ENCODE measurements at regions not wholly inside any gene's neighbourhood (a gene's known extent, or its start where the extent isn't known, plus 50 kb on each side); places are given as distances from the start of the nearest gene placed in this dataset.

- DNase-seq (ENCODE audit: low read depth) = no peak
Observed at GRCh38 chr10:128281861-128282260, 155.6 kb upstream of the MKI67 start.

- no peak for DNase-seq (ENCODE audit: low read depth)
Observed at GRCh38 chr10:128286141-128286761, 160.0 kb upstream of the MKI67 start.

DNA sequence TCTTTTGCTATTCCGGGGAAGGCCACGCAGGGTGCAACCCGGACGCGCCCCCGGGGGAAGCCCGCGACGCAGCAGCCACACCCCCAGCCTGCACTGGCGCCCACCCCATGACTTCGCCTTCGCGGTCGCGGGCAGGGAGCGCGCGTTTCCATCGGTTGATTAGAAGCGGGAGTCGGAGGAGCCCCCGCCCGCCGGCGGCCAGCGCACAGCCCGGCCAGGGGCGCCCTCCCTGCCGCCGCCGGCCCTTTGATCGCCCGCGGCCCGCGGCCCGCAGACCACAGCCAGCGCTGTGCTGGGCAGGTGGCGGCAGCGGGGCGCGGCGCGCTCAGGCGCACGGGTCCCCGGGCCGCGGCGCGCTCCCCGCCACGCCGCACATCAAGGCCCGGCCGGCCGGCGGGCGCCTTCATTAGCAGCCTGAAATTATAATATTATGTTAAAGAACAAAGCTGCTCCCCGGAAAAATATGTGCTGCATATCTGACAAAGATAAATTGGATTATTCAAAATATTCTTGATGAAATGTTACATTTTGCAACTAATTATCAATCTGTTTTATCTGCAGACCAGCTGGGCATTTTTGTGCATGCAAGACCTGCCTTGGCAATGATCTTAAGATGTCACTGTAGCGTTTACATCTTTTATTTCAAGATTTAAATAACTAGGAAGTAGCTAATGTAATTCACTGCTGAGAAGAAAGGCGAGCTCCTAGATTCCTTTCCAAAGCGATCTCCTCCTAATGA lies 160.7 kb upstream of the MKI67 start:
- DNase-seq (ENCODE audit: low read depth) = no peak

GRCh38 chr10:128287921-128288320 lies 161.7 kb upstream of the MKI67 start:
- DNase-seq (ENCODE audit: low read depth) = no peak

DNA sequence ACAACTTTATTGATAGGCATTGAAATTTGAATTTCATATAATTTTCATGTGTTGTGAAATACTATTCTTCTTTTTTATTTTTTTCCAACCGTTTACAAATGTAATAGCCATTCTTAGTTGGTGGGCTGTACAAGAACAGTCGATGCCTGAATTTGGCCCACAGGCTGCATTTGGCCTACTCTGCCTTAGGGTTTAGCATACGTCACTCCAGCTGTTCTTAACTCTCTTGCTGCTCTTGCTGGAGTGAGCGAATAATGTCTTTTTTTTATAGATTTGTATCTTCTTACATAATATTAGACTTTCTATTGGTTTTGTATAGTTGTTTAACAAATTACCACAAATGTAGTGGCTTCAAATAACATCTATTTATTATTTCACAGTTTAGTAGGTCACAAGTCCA lies 163.4 kb upstream of the MKI67 start:
- no peak for DNase-seq (ENCODE audit: low read depth)

DNA sequence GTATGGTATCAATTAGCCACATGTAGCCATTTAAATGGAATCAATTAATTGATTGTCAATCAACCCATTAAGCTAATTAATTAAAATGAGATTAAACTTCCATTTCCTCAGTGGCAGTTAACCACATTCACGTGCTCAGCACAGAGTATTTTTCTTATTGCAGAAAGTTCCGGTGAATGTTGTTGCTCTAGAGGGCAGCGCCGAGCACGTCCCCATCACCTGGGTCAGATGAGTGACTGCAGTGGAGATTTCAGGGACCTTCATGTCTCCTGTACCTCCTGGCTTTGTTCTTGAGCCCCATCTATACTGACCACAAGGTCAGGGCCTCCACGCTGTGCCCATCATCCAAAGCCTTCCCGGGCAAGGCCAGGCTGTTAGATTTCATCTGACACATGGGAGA lies 168.8 kb upstream of the MKI67 start:
- no peak for DNase-seq (ENCODE audit: low read depth)

GRCh38 chr10:128296253-128297007 lies 170.2 kb upstream of the MKI67 start:
- DNase-seq (ENCODE audit: low read depth) = no peak

DNA sequence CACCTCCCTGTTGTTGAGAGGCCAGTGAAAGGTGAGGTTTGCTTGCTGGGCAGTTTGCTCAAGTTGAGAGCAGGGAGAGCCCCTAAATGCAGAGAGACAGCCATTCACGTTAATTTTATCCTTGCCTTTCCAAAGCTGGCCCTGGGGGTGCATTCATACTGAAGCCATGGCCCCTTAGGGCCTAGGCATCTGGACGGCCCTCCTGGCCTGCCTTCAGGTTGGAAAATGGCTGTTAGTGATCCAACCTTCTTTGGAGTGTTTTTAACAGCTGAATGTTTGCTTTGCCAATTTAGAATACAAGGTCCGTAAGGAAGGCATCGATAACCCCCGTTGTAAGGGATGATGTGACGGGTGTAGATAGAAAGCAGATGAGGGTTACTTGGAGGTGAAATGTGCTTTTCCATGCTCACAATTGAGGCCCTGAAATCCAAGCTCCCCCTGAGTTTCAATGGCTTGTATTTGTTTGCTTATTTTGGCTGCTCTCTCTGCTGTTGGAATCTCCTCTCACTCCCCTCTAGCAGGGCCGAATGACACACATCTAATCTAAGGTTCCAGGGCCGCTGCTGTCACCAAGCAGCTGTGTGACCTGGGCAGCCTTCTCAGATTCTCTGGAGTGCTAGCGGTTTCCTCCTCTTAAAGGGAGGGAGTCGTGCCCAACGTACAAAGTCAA lies 171.6 kb upstream of the MKI67 start:
- no peak for DNase-seq (ENCODE audit: low read depth)

GRCh38 chr10:128298587-128298986 lies 172.4 kb upstream of the MKI67 start:
- DNase-seq (ENCODE audit: low read depth) = no peak

DNA sequence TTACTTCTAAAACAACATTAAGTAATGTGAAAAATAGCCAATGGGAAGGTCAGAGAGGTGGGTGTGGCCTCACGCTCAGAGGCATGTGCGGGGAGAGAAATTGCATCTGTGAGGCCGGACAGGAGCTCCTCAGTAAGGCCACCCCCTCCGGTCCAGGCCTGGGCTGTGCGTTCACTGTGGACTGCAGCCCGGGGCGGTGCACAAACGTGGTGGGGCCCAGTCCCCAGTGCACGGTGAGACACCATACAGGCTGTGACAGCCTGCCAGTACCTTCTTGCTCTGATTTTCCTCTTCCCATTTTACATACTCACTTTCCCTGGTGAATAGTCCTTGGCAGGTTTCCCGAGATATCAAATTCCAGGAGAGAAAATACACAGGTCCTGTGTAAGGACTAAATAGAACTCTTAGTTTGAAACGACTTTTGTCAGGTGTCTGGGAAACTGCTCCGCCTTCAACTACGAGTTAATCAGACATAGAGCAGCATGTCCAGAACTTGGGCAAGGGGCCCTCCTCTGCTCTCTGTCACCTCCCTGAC lies 174.1 kb upstream of the MKI67 start:
- no peak for DNase-seq (ENCODE audit: low read depth)

DNA sequence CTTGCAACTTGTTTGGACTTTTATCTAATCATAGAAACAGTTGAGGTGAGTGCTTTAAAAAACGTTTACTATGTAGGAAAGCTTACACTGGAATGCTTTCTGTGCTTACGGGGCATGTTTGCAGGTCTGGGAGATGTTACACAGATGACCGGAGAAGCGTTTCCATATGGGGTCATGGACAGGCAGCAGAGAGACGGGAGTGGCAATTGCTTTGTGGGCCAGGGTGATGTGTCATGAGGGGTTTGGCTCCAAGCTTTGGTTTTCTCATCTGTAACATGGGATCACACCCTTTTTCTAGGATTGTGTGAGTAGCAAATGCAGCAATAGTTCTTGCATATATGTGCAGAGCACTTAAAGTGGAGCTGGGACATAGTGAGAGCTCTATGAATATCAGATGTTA lies 174.8 kb upstream of the MKI67 start:
- DNase-seq (ENCODE audit: low read depth) = no peak

- DNase-seq (ENCODE audit: low read depth) = no peak
Observed at GRCh38 chr10:128302808-128303207, 176.6 kb upstream of the MKI67 start.

DNA sequence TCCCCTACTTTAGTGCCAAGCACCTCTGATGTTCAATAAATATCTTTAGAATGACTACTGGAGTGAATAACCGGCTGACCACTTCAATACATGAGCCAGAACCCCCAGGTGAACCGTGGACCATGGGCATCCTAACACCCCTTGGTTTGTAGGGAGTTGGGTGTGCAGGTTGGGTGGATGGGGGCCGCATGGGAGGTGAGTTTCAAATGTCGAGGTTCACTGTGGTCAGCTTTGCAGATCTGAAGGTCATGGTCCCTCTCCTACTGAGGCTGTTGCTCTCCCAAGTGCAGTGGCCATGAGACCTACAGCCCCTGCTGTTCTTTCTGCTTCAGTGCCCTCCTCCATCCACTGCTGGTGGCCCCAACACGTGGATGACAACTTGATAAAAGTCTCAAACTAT lies 178.0 kb upstream of the MKI67 start:
- no peak for DNase-seq (ENCODE audit: low read depth)

- DNase-seq (ENCODE audit: low read depth) = no peak
Observed at GRCh38 chr10:128305601-128306345, 179.6 kb upstream of the MKI67 start.

DNA sequence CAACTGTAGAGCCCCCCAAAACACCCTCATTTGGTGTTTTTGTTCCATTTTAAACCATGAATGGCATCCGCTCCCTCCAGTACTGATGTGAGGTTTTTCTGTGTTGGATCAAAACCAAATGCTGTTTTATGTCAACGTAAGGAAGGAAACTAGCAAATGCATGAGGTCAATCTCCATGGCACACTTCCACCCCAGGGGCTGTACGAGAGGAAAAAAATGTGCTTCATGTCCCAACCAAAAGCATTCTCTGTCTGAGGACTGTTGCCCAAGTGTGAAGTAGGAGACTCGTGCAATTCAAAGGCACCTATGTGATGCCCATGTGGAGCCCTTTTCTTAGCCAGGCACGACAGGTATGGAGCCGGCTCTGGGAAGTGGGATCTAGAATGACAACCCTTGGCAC lies 180.3 kb upstream of the MKI67 start:
- DNase-seq (ENCODE audit: low read depth) = no peak

- no peak for DNase-seq (ENCODE audit: low read depth)
Observed at GRCh38 chr10:128306966-128307365, 180.7 kb upstream of the MKI67 start.

- no peak for DNase-seq (ENCODE audit: low read depth)
Observed at GRCh38 chr10:128307820-128308219, 181.6 kb upstream of the MKI67 start.

GRCh38 chr10:128310971-128311658 lies 184.9 kb upstream of the MKI67 start:
- no peak for DNase-seq (ENCODE audit: low read depth)

- no peak for DNase-seq (ENCODE audit: low read depth)
Observed at GRCh38 chr10:128312250-128312649, 186.0 kb upstream of the MKI67 start.

DNA sequence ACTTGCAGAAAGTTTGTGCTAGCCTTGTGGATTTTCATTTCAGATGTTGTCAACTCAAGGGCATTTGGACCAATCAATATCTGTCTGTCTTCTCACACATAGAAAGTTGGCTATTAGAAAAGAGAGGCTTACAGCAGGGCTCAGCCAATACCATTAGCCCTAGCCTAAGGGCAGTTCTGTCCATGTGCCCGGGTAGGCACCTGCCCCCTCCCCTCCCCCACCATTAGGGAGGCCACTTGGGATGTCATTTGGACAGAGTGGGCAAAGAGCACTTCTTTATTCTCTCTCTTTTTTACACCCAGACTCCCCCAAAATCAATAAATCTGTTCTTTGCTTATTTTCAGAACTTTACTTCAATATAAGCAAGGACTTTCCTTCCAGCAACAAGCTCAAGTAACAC lies 188.5 kb upstream of the MKI67 start:
- no peak for DNase-seq (ENCODE audit: low read depth)

GRCh38 chr10:128316121-128316726 lies 190.0 kb upstream of the MKI67 start:
- DNase-seq (ENCODE audit: low read depth) = no peak

Data from stimulated activated CD8-positive, alpha-beta memory T cell treated with anti-CD3 and anti-CD28 coated beads, Interleukin-7, amount 100 ng/mL, for 24 hours (primary cell).